ENCODE measurements at regions not wholly inside any gene's neighbourhood (a gene's known extent, or its start where the extent isn't known, plus 50 kb on each side); places are given as distances from the start of the nearest gene placed in this dataset.

GRCh38 chr7:46318276-46318675 lies 397.2 kb upstream of the IGFBP3 start:
- no peak overlapping the region for H3K27ac Mint-ChIP-seq
- POLR2A ChIA-PET, result no interaction called here
- CTCF ChIA-PET, result no interaction called here
- no peak for DNase-seq
- H3K9me3 Mint-ChIP-seq, result peaks cover 4% of the 10 kb centered on the region
- no peaks in the 10 kb centered on the region for H3K4me1 Mint-ChIP-seq
- no peak overlapping the region for H3K4me3 Mint-ChIP-seq
- no peaks in the 10 kb centered on the region for H3K27me3 Mint-ChIP-seq
- H3K36me3 Mint-ChIP-seq (ENCODE audit: low read depth), result no peaks in the 10 kb centered on the region

GRCh38 chr7:46317256-46317655 lies 396.2 kb upstream of the IGFBP3 start:
- H3K4me3 Mint-ChIP-seq, result no peak overlapping the region
- H3K36me3 Mint-ChIP-seq (ENCODE audit: low read depth), result no peaks in the 10 kb centered on the region
- no peak overlapping the region for H3K27ac Mint-ChIP-seq
- no peaks in the 10 kb centered on the region for H3K27me3 Mint-ChIP-seq
- peaks cover 4% of the 10 kb centered on the region for H3K9me3 Mint-ChIP-seq
- POLR2A ChIA-PET, result no interaction called here
- no peak for DNase-seq
- no peaks in the 10 kb centered on the region for H3K4me1 Mint-ChIP-seq
- CTCF ChIA-PET, result no interaction called here

GRCh38 chr7:46315891-46316290 lies 394.8 kb upstream of the IGFBP3 start:
- Mint-ChIP-seq H3K4me3 (no peak overlapping the region), H3K36me3 (ENCODE audit: low read depth) (no peaks in the 10 kb centered on the region), H3K27me3 (no peaks in the 10 kb centered on the region), H3K4me1 (no peaks in the 10 kb centered on the region), H3K9me3 (peaks cover 4% of the 10 kb centered on the region), H3K27ac (no peak overlapping the region)
- CTCF ChIA-PET, result no interaction called here
- POLR2A ChIA-PET, result no interaction called here
- no peak for DNase-seq

- no peak for DNase-seq
- no peaks in the 10 kb centered on the region for H3K27me3 Mint-ChIP-seq
- H3K4me3 Mint-ChIP-seq, result no peak overlapping the region
- no peaks in the 10 kb centered on the region for H3K36me3 Mint-ChIP-seq (ENCODE audit: low read depth)
- H3K9me3 Mint-ChIP-seq, result peaks cover 2% of the 10 kb centered on the region
- H3K27ac Mint-ChIP-seq, result no peak overlapping the region
- CTCF ChIA-PET, result no interaction called here
- H3K4me1 Mint-ChIP-seq, result no peaks in the 10 kb centered on the region
- POLR2A ChIA-PET, result no interaction called here
These were observed 380.6 kb upstream of the IGFBP3 start for GRCh38 chr7:46301677-46302076.

- peaks cover 4% of the 10 kb centered on the region for H3K9me3 Mint-ChIP-seq
- no peaks in the 10 kb centered on the region for H3K4me1 Mint-ChIP-seq
- no peaks in the 10 kb centered on the region for H3K36me3 Mint-ChIP-seq (ENCODE audit: low read depth)
- H3K27me3 Mint-ChIP-seq, result no peaks in the 10 kb centered on the region
- no peak for DNase-seq
- ChIA-PET CTCF (no interaction called here), POLR2A (no interaction called here)
- no peak overlapping the region for H3K27ac Mint-ChIP-seq
- no peak overlapping the region for H3K4me3 Mint-ChIP-seq
These were observed 376.4 kb upstream of the IGFBP3 start for GRCh38 chr7:46297515-46297914.

GRCh38 chr7:46296526-46296925 lies 375.5 kb upstream of the IGFBP3 start:
- H3K9me3 Mint-ChIP-seq, result peaks cover 4% of the 10 kb centered on the region
- no peak overlapping the region for H3K4me3 Mint-ChIP-seq
- no peaks in the 10 kb centered on the region for H3K36me3 Mint-ChIP-seq (ENCODE audit: low read depth)
- no peaks in the 10 kb centered on the region for H3K4me1 Mint-ChIP-seq
- POLR2A ChIA-PET, result no interaction called here
- H3K27ac Mint-ChIP-seq, result no peak overlapping the region
- CTCF ChIA-PET, result no interaction called here
- no peaks in the 10 kb centered on the region for H3K27me3 Mint-ChIP-seq
- DNase-seq, result no peak

- Mint-ChIP-seq H3K27me3 (no peaks in the 10 kb centered on the region), H3K9me3 (peaks cover 4% of the 10 kb centered on the region), H3K4me3 (no peak overlapping the region), H3K36me3 (ENCODE audit: low read depth) (no peaks in the 10 kb centered on the region), H3K4me1 (no peaks in the 10 kb centered on the region), H3K27ac (no peak overlapping the region)
- POLR2A ChIA-PET, result no interaction called here
- CTCF ChIA-PET, result no interaction called here
- no peak for DNase-seq
These were observed 373.3 kb upstream of the IGFBP3 start for GRCh38 chr7:46294381-46294780.

GRCh38 chr7:46292741-46293140 lies 371.7 kb upstream of the IGFBP3 start:
- no peak for DNase-seq
- Mint-ChIP-seq H3K36me3 (ENCODE audit: low read depth) (no peaks in the 10 kb centered on the region), H3K27me3 (no peaks in the 10 kb centered on the region), H3K27ac (no peak overlapping the region), H3K9me3 (peaks cover 4% of the 10 kb centered on the region), H3K4me3 (no peak overlapping the region), H3K4me1 (no peaks in the 10 kb centered on the region)
- CTCF ChIA-PET, result no interaction called here
- POLR2A ChIA-PET, result no interaction called here

- Mint-ChIP-seq H3K4me3 (no peak overlapping the region), H3K9me3 (peaks cover 2% of the 10 kb centered on the region), H3K4me1 (no peaks in the 10 kb centered on the region), H3K27ac (no peak overlapping the region), H3K27me3 (no peaks in the 10 kb centered on the region), H3K36me3 (ENCODE audit: low read depth) (no peaks in the 10 kb centered on the region)
- DNase-seq, result no peak
- CTCF ChIA-PET, result no interaction called here
- POLR2A ChIA-PET, result no interaction called here
These were observed 370.6 kb upstream of the IGFBP3 start for GRCh38 chr7:46291601-46292150.

- Mint-ChIP-seq H3K9me3 (peaks cover 2% of the 10 kb centered on the region), H3K4me1 (no peaks in the 10 kb centered on the region), H3K27me3 (no peaks in the 10 kb centered on the region), H3K4me3 (no peak overlapping the region), H3K27ac (no peak overlapping the region), H3K36me3 (ENCODE audit: low read depth) (no peaks in the 10 kb centered on the region)
- DNase-seq, result no peak
- ChIA-PET CTCF (no interaction called here), POLR2A (no interaction called here)
These were observed 370.0 kb upstream of the IGFBP3 start for GRCh38 chr7:46291050-46291438.

- ChIA-PET CTCF (no interaction called here), POLR2A (no interaction called here)
- Mint-ChIP-seq H3K36me3 (ENCODE audit: low read depth) (no peaks in the 10 kb centered on the region), H3K9me3 (no peaks in the 10 kb centered on the region), H3K4me1 (no peaks in the 10 kb centered on the region), H3K4me3 (no peak overlapping the region), H3K27me3 (no peaks in the 10 kb centered on the region), H3K27ac (no peak overlapping the region)
- DNase-seq, result no peak
These were observed 369.4 kb upstream of the IGFBP3 start for GRCh38 chr7:46290374-46291049.

- no peak overlapping the region for H3K27ac Mint-ChIP-seq
- ChIA-PET CTCF (no interaction called here), POLR2A (no interaction called here)
- H3K4me1 Mint-ChIP-seq, result no peaks in the 10 kb centered on the region
- H3K27me3 Mint-ChIP-seq, result no peaks in the 10 kb centered on the region
- no peak overlapping the region for H3K4me3 Mint-ChIP-seq
- H3K36me3 Mint-ChIP-seq (ENCODE audit: low read depth), result no peaks in the 10 kb centered on the region
- no peaks in the 10 kb centered on the region for H3K9me3 Mint-ChIP-seq
- no peak for DNase-seq
These were observed 367.8 kb upstream of the IGFBP3 start for GRCh38 chr7:46288861-46289260.

- no peaks in the 10 kb centered on the region for H3K9me3 Mint-ChIP-seq
- H3K4me3 Mint-ChIP-seq, result no peak overlapping the region
- H3K27ac Mint-ChIP-seq, result no peak overlapping the region
- DNase-seq, result no peak
- POLR2A ChIA-PET, result no interaction called here
- no peaks in the 10 kb centered on the region for H3K4me1 Mint-ChIP-seq
- CTCF ChIA-PET, result no interaction called here
- H3K27me3 Mint-ChIP-seq, result no peaks in the 10 kb centered on the region
- no peaks in the 10 kb centered on the region for H3K36me3 Mint-ChIP-seq (ENCODE audit: low read depth)
These were observed 366.9 kb upstream of the IGFBP3 start for GRCh38 chr7:46288010-46288409.

- no peak overlapping the region for H3K27ac Mint-ChIP-seq
- no peaks in the 10 kb centered on the region for H3K4me1 Mint-ChIP-seq
- no peak for DNase-seq
- ChIA-PET CTCF (interaction anchor here (0.6 kb wide), 1 partner anchor 972 kb away, joined by 5 read pairs; no protein-coding TSS in a partner anchor), POLR2A (no interaction called here)
- no peaks in the 10 kb centered on the region for H3K9me3 Mint-ChIP-seq
- no peaks in the 10 kb centered on the region for H3K27me3 Mint-ChIP-seq
- H3K4me3 Mint-ChIP-seq, result no peak overlapping the region
- no peaks in the 10 kb centered on the region for H3K36me3 Mint-ChIP-seq (ENCODE audit: low read depth)
These were observed 365.9 kb upstream of the IGFBP3 start for GRCh38 chr7:46286957-46287356.

Data from activated CD4-positive, alpha-beta T cell treated with anti-CD3 and anti-CD28 coated beads, Interleukin-2, amount 10 ng/mL, durations not matched to agents 7 days and 5 days (primary cell).